ENCODE measurements at regions not wholly inside any gene's neighbourhood (a gene's known extent, or its start where the extent isn't known, plus 50 kb on each side); places are given as distances from the start of the nearest gene placed in this dataset.

DNA sequence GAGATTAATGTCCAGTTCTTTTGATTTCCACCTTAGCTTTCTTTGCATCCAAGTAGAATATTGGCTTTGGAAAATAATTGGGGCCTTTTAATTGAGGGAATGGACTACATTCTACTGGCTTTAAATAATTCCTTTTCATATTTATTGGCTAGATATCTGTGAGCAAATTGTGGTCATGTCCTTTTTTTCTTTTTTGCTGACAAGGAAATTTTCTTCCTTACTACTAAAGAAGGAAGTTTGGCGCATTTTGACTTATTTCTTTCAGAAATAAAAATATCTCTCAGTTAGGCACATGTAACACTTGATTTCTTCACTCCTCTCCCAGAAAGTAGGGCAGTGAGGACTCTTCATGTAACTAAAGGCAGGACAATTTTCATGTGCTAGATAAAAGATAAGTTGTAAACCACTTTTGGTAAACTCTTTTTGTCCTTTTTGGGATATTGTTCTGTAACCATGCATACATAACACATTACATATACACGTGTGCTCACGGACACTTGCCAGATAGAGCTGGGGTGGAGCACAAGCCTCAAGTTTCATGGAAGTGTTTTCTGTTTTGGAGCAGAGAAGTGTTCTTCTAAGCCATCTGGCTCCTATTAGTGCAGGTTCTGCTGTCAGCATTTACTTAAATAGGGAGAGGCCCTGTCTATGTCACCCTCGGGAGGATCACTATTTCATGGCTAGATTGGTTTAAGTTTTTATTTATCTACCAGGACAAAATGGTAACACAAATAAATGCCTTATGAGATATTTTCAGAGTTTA lies 85.1 kb upstream of the LRIG3 start:
- intact Hi-C loops (cut with micrococcal nuclease): no loop called here

- intact Hi-C loops (cut with micrococcal nuclease): no loop called here
Observed at GRCh38 chr12:59004456-59004855, 84.2 kb upstream of the LRIG3 start.

- intact Hi-C loops (cut with micrococcal nuclease): no loop called here
Observed at GRCh38 chr12:58995666-58996363, 75.5 kb upstream of the LRIG3 start.

- intact Hi-C loops (cut with micrococcal nuclease): no loop called here
Observed at GRCh38 chr12:58988643-58989344, 68.5 kb upstream of the LRIG3 start.

DNA sequence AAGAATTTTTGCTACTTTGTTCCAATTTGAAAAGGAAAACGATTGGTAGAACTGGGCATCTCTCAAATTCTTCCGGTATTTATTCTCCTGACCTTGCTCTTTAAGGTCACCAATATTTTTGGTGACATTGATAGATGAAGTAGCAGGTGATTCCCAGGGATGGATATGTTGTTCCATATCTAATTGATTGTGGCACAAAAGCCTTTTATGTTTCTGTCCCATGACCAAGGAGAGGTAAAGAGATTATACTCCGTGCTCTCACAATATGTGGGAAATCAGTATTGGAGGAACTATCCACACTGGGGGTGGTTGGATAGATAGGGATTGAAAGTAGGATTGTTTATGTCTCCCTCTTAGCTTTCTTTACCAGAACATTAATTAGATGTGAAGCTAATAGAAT lies 61.7 kb upstream of the LRIG3 start:
- intact Hi-C loops (cut with micrococcal nuclease): no loop called here

DNA sequence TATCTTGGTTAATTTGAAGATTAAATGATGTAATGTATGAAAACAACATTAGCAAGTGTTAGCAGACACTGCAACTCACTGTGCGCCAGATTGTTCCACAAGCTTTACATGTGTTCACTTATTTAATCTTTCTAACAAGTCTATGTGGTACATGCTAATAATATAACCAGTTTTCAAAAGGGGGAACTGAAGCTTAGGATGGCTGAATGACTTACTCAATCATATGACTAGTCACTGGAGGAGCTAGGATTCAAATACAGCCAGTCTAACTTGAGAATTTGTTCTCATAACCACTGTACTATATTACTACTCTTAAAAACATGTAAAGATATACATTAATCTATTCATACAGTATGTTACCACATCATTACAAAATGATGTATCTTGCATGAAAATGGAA lies 60.5 kb upstream of the LRIG3 start:
- intact Hi-C loops (cut with micrococcal nuclease): no loop called here

- intact Hi-C loops (cut with micrococcal nuclease): no loop called here
Observed at GRCh38 chr12:58978717-58979116, 58.4 kb upstream of the LRIG3 start.

- intact Hi-C loops (cut with micrococcal nuclease): no loop called here
Observed at GRCh38 chr12:58977476-58977875, 57.2 kb upstream of the LRIG3 start.

DNA sequence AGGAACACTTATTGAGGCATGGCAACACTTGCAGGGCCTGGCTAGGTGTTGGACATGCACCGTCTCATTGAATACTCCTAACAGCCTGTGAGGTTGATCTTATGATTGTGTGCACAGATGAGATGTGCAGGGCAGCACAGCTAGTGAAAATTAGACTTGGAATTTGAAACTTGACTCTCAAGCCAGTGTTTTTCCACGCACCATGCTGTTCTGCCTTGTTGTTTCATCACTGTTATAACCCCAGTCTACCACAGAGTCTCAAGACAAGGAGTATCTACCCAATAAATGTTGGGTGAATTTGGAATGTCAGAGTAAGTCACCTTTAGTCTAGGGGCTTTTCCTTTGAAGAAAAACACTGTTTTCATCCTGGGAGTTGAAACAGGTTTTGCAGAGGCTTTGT lies 55.8 kb upstream of the LRIG3 start:
- intact Hi-C loops (cut with micrococcal nuclease): no loop called here

Measured in T-helper 2 cell treated with Interferon-gamma antibody and Interleukin-4, amounts not matched to agents 100 ng/mL and 5 ng/mL, for 36 hours (primary cell).